Esophagus squamous epithelium (tissue), 4 donors: ENCODE measurements at regions not wholly inside any gene's neighbourhood (a gene's known extent, or its start where the extent isn't known, plus 50 kb on each side); places are given as distances from the start of the nearest gene placed in this dataset.

Experiments
- CTCF ChIP-seq, 6 experiments: fragments of 450-650 bp in 4 of 6; fragments of 200-600 bp in 2 of 6; sonication (generic) in 2 of 6; IDR thresholded peaks; one replicate each; pipeline ENCODE4 v1.5.1; 2016 to 2019; ENCODE audit warnings: antibody characterized with exemption in 6 of 6, mild to moderate bottlenecking in 4 of 6, moderate library complexity in 4 of 6
- POLR2A ChIP-seq, 4 donors: fragments of 450-650 bp; IDR thresholded peaks; one replicate each; pipeline ENCODE4 v1.6.1; 2017; ENCODE audit warnings: antibody characterized with exemption in 4 of 4, mild to moderate bottlenecking in 4 of 4, moderate library complexity in 3 of 4

DNA sequence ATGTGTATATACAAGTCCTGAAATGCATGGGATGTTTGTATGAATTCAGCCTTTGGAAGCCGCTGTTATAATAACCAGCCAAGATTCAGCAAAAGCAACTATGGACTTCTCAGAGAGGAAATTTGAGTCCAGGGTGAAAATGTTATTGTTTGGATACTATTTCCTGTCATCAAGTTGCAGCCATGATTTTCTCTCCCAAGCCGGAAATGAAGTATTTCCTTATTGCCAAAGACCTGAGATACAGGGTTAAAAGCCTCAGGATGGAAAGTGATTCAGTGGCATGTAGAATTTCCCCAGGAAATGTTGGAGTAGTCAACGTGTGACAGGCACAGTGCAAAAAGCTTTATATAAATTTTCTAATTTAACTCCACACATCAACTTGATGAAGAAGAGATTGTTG lies 133.9 kb downstream of the IRS2 start:
- no peak for TF ChIP-seq CTCF (IDR thresholded peaks at IDR 0.05)
- no peak for TF ChIP-seq POLR2A (IDR thresholded peaks at IDR 0.05)
